ENCODE measurements at regions not wholly inside any gene's neighbourhood (a gene's known extent, or its start where the extent isn't known, plus 50 kb on each side); places are given as distances from the start of the nearest gene placed in this dataset.
"Not testable (repeated sequence)": the region's sequence is repeated elsewhere in the genome, so short reads cannot be mapped to it uniquely, and the experiment has no call there.

DNA sequence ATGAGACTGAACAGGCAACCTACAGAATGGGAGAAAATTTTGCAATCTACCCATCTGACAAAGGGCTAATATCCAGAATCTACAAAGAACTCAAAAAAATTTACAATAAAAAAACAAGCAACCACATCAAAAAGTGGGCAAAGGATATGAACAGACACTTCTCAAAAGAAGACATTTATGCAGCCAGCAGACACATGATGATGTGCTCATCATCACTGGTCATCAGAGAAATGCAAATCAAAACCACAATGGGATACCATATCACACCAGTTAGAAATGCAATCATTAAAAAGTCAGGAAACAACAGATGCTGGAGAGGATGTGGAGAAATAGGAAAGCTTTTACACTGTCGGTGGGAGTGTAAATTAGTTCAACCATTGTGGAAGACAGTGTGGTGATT, 51.7 kb upstream of the PAXBP1 start:
- not testable (repeated sequence) for DNase-seq

DNA sequence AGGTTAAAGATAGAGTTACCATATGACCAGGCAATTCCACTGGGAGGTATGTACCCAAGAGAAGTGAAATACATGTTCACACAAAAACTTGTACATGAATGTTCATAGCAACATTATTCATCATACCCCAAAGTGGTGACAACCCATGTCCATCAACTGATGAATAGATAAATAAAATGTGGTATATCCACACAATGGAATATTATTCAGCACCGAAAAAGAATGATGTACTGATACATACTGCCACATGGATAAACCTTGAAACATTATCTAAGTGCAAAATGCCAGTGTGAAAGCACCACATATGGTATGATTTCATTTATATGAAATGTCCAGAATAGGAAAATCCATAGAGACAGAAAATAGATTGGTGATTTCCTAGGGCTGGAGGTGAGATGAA, 53.4 kb upstream of the PAXBP1 start:
- DNase-seq = no peak

DNA sequence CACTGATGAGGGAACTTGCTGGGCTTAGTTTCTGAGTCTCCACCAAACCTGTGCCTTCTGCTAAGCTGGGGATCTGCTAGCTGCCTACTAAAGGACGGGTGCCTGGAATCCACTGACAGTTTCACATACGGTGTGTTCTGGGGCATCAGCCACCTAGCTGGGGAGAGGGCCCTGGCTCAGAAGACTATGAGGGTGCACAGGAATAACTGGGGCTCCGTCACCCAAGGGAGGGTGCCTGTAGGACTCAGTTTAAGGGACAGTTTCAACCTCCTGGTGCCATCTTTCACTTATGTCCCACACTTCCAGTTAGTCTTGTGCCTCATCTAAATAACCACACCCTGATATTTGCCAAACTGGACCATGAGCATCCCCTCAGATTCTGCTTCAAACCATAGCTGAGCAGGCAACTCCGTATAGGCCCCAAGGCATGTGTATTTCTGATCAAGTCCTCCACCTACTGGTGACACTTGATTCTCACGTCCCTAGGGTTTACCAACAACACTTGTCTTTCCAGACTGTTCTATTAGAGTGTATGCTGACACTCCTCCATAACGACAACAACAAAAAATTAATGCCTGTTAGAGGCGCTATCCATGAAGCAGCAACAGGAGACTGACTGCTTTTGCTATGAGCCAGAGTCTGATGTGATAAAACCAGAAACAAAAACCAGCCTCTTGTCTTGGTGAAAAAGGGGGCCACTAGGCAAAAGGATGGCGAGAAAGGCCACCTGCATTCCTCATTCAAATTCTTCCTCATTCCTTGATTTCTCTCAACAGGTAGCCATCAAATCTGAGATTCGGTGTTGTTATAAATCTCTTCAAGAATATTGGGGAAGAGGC, 55.0 kb upstream of the PAXBP1 start:
- peak; percentile 85 for DNase-seq

DNA sequence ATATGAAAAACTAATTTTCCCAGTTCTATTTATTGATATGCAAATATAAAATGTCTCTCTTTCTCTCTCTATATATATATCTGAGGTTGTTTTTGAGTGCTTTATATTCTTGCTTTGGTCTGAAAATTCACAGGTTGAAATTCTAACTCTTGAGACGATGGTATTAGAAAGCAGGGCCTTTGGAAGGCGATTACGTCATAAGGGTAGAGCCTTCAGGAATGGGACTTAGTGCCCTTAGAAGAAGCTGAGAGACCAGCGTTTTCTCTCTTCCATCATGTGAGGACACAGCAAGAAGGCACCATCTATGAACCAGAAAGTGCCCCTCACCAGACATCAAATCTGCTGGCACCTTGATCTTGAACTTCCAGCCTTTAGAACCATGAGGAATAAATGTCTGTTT, 57.4 kb upstream of the PAXBP1 start:
- DNase-seq = no peak

DNA sequence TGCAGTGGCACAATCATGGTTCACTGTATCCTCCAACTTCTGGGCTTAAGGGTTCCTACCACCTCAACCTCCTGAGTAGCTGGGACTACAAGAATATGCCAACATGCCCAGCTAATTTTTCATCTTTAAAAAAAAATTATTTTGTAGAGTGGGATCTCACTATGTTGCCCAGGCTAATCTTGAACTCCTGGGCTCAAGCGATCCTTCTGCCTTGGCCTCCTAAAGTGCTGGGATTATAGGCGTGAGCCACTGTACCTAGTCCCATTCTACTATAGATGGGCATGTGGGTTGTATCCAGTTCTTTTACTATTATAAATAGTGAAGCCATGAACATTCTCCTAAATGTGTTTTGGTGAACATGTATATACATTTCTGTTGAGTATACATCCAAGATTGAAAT, 57.9 kb upstream of the PAXBP1 start:
- no peak for DNase-seq

DNA sequence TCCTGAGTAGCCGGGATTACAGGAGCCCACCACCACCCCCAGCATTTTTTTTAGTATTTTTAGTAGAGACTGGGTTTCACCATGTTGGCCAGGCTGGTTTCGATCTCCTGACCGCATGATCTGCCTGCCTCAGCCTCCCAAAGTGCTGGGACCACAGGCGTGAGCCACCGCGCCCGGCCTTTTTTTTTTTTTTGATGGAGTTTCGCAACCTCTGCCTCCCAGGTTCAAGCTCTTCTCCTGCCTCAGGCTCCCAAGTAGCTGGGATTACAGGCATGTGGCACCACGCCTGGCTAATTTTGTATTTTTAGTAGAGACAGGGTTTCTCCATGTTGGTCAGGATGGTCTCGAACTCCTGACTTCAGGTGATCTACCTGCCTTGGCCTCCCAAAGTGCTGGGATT, 60.2 kb upstream of the PAXBP1 start:
- not testable (repeated sequence) for DNase-seq

DNA sequence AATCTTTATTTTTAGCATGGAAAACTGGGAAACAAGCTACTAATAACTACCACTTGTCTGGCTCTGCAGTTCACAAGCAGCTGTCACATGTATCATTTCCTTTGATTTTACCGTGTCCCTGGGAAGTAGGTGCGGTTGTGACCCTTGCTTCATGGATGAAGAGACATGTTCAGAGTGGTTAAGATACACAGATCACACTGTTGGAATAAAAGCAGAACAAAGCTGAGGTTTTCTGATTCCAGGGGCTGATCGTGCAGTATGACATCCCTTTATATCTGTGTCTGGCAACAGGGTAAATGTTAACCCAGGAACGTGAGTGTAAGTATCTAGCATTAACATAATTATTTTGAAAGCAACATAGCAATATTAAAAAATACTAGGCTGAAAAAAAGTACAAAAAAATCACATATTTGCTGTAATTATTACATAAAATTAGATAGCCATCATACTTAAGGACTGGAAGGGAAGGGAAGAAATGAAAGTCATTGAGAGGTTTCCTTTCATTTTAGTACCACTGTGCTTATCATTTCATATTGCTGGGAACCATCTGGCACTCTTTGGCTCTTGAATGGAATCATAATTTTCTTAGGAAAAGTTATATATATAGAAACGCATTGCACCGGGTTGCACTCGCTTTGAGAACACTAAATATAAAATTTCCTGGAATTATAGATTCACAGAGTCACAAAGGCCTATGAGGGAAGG, 62.8 kb upstream of the PAXBP1 start:
- DNase-seq = no peak

DNA sequence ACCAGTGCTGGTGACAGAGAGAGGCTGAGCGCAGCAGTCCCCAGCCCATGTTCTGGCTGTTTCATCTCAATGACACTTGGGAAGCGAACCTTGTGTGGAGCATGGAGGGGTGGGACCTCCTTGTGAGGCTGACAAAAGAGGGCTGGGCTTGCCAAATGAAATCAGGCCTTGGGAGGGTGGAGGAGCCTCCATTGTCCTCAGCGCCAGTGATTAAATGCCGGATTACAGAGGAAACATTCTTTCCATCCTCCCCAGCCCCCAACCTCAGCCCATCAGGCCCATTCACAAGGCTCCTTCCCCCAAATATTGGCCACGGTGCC, 63.3 kb upstream of the PAXBP1 start:
- DNase-seq = no peak

DNA sequence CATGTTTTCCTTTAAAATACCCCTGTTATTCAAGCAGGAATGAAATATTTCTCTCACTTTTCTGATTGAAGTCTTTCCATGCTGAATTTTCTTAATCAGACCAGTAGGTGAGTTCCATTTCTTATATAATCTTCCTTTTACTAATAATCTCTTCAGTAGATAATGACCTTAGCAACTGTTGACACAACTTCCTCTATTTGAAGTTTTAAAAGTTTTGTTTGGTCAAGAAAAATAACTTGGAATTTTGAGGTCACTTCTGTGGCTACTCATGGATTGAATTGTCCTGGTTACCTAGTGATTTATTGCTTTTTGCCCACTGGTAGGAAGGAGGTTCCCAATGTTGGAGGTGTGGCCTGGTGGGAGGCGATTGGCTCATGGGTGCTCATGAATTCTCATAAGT, 70.6 kb upstream of the PAXBP1 start:
- DNase-seq = no peak

DNA sequence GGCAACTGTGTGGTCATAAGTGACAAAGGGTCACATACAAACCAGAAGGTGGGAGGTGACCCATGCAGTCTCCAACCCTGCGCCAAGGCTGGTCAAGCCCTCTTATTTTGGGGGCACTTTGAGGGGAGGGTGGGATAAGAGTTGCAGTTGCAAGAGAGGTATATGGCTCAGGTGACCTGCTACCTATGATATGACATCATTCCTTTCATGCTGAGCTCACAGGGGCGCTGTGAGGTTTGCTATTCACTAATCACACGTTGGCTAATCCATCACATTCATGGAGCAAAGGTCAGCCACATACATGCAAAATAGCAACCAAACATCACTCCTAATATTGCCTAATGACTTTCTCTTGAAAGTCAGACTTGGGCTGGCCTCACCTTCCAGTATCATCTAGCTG, 72.0 kb upstream of the PAXBP1 start:
- DNase-seq = no peak

DNA sequence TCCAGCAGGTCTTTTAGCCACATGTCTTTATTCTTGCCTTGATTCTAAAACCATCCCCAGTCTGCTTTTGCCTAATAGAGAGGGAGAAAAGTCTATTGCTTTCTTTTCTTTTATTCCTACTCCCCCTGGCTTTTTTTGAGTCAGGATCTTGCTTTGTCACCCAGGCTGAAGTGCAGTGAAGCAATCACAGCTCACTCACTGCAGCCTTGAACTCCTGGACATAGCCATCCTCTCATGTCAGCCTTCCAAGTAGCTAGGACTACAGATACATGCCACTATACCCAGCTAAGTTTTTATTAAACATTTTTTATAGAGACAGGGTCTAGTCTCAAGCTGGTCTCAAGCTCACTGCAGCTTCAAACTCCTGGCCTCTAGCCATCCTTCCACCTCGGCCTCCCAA, 72.5 kb upstream of the PAXBP1 start:
- no peak for DNase-seq

DNA sequence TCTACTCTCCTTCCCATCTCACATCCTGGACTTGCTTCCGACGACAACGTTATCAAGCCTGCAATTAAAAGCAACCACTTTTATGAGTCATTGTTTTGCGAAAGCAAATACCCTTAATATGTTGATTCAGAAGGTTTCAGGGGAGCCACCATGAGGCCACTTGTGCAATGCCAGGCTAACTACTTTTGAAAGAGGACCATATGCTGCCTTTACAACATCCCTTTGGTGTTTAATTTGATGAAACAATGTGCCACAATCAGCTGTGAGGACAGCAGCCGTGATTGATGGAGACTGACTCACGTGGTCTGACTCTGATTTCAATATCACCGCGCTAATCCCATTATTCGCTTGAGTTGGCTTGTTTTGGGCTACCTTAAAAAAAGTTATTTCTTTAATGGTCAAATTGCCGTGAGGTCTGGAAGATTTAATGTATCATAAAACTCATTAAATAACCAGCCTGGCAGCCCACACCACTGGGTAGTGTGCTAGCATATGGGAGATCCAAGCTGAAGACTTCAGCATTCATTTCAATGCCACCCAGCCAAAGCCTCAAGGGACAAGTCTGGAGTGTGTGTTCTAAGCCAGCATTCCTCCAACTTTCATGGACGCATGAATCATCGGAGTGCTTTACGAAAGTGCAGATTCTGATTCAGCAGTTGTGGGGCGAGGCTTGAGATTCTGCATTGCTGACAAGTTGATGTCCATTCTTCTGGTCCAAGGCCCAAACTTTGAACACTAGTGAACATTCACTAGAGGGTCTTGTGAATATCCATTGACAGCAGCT, 73.3 kb upstream of the PAXBP1 start:
- no peak for DNase-seq

DNA sequence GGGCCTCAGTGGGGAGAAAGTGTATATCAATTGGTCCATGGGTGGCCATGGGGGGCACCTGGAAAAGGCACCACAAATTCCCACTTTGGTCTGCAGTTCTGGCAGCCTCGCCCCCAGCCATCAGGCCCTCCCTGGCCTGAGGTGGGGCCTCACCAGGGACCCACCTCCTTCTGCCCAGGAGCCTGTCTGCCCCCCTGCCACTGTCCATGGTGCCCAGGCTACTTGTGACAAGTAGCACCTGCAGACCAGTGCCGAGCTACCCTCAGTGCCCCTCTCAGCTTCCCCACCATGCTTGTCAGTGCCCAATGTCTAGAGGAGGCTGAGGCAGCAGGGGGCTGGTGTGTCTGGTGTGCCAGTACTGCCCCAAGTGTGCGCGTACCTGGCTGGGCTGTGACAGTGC, 87.1 kb upstream of the PAXBP1 start:
- no peak for DNase-seq

DNA sequence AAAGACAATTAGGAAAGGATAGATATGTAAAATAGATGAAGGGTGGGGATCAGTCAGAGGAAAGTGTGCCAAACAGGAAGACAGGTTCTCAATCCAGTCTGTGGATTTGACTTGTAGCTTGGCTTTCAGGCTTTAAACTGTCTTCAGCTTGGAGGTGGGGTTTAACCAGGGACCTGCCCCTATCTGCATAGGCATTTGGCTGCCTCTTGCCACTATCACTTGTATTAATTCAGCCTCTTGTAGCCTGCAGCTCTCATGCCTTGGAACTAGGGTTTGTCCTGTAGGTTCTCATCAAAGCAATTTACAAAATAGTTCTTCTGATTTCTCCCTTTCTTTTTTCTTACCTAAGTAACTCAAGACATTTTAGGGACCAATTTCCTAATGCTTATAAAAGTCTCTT, 88.8 kb upstream of the PAXBP1 start:
- no peak for DNase-seq

DNA sequence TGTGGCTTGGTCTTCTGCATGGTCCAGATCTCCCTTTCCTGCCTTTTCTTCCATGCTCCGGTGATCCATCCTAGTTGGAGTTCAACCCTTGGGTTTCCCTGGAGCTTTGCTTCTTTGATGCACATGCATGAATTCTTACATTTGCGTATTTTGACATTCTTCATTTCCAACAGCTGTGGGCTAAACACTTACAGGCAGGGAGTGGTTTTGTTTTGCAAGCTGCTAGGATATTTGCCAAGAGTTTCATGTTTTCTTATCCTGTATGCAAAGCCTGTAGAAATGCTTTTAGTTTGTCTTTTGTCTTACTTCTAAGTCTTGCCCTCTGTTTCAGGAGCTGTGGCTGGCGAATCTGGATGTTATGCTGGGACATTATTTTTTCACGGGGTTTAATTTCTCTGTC, 90.3 kb upstream of the PAXBP1 start:
- no peak for DNase-seq

DNA sequence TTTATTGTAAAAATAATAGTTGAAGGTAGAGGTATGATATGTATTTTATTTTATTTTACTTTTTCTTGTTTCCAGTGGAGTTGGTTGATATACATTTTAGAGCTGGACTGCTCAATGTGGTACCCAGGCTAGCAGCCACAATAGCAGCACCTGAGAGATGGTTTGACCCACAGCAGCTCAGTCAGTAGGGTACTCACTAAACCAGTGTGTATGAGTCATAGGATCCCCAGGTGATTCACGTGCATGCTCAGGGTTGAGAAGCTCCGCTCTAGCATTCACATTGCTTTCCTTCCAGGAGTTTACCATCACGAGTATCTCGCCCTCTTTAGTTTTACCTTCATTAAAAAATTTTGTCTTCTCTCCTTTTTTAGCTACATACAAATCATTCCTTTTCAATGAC, 96.0 kb upstream of the PAXBP1 start:
- DNase-seq = no peak

DNA sequence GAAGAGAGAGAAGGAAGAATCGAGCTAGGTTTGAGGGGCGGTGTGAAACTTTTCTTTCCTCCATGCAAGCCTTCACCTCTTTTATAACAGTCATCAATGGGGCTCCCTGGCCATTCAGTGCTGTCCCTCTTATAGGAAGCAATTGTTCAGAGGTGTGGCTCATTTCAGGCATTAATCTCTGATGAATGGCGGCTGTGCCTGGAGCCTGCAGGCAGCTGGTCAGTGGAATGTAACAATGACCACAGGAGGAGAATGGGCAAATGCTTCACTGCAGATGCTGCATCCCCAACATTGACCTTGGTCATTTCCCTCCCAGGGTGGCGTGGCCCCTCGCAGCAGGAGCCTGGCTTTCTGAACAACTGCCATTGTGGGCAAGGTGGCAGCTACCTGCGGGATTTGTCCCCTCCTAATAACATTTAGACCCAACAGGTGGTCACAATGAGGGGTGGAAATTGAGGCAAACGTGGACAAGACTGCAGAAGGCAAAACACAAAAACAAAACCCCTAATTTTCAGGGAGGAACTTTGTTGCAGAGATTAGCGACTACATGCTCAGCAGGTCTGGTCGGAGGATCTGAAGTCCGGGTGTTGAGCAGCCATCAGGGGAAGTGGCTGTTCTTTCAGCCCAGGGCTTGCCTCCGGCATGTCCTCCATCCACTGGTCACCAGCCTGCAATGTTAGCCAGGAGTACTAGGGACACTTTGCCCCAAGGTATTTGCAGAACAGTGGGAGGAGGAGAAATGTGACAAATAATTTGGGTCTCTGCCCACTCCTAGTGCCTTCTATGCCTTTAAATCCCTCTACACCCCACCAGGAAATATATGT, 97.3 kb upstream of the PAXBP1 start:
- no peak for DNase-seq

DNA sequence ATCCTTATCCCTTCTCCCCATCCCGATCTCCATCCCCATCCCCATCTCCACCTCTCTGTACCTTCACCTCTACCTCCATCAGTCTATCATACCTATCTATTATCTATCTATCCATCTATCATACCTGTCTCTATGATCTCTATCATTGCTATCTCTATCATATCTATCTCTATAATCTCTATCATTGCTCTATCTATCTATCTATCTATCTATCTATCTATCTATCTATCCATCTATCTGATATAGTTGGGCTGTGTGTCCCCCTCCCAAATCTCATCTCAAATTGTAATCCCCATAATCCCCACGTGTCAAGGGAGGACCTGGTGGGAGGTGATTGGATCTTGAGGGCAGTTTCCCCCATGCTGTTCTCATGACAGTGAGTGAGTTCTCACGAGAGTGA, 97.9 kb upstream of the PAXBP1 start:
- no peak for DNase-seq

DNA sequence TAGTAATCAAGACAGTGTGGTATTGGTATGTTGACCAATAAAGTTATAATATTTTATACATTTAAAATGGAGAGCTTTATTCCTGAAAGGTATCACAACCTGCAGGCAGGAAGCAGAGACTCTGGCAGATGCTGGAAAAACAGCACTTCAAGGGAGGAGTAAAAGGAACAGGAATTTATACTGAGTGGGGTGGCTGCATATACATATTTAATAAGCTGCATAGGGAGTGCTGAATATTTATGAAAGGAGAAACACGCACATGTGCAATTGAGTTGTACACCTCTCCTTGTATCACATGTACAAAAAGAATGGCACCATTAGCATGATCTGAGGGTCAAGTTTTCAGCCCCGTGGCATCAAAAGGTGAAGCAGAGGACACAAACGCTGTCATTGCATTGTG, 104.9 kb upstream of the PAXBP1 start:
- no peak for DNase-seq

DNA sequence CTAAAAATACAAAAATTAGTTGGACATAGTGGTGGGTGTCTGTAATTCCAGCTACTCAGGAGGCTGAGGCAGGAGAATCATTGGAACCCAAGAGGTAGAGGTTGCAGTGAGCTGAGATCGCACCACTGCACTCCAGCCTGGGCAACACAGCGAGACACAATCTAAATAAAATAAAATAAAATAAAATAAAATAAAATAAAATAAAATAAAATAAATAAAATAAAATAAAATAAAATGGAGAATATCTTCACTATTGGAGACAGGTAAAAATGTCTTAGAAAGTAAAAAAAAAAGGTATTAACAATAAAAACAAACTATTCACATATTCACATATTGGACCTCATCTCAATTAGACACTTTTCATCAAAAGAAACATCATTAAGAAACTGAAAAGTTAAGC, 106.3 kb upstream of the PAXBP1 start:
- DNase-seq = not testable (repeated sequence)

DNA sequence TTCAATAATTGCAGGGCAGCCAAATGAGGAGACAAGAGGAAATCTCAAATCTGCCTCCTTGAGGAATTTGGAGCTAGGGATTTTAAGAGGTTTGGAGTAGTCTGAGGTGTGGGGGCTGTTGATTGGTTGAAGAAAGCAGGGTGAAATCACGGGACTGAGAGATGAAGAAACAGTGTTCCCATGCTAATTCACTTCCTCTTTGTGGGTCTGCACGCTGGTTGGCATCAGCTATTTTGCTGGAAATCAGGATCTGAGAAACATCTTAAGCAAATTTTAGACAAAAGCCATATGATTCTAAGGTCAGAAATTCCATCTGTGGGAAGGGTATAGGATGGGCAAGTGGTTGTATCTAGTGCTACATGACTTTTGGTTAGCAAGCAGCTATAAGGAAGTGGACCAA, 107.1 kb upstream of the PAXBP1 start:
- DNase-seq = no peak

DNA sequence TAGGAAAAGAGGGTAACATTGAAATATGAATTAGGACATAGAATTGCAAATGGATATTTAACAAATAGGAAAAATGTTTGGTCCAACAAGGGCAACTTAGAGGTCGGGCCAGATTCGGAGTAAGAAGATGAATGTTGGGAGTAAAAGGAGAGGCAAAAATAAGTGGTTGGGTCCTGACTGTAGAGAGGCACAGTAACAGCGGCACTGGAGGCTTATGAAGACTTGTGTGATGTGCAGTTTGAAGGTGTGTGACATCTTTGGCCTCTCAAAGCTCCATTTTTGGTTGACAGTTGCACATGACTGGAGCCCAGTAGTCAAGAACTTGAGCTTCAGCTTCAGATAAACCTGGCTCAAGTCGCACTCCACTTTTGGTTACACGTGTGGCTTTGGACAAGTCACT, 109.9 kb upstream of the PAXBP1 start:
- no peak for DNase-seq

DNA sequence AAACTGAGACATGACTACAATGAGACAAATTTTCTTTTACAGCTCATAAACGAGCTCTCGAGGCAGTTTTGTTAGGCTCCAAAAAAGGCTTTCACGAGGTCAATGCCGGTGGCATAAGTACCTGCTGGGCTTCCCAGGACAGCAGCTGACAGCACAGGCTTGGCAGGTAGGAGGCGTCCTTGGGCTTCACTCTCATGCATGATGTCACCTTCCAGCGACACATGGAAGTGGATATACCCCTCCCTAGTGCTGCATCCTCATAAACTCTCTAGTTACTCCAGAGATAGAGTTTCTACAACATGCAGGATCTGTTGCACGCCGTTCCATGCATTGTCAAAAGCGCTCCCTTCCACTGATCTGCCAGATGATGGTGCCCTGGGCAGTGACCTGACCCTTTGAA, 112.5 kb upstream of the PAXBP1 start:
- DNase-seq = peak; percentile 16
